ENCODE measurements at regions not wholly inside any gene's neighbourhood (a gene's known extent, or its start where the extent isn't known, plus 50 kb on each side); places are given as distances from the start of the nearest gene placed in this dataset.

GRCh38 chr3:94349310-94349878 is 286.5 kb downstream of the NSUN3 start:
- no peak overlapping the region for H3K4me3 ChIP-seq
- DNase-seq (ENCODE audit: low spot score) = no peak
- H3K27ac ChIP-seq = no peak overlapping the region
- no peak for TF ChIP-seq CTCF (IDR thresholded peaks at IDR 0.05)

- DNase-seq (ENCODE audit: low spot score) = no peak
- no peak overlapping the region for H3K4me3 ChIP-seq
- no peak for TF ChIP-seq CTCF (IDR thresholded peaks at IDR 0.05)
- H3K27ac ChIP-seq = no peak overlapping the region
Measured at GRCh38 chr3:94356581-94356980, 293.7 kb downstream of the NSUN3 start.

- Histone ChIP-seq H3K4me3 (no peak overlapping the region), H3K27ac (no peak overlapping the region)
- DNase-seq (ENCODE audit: low spot score) = no peak
- no peak for TF ChIP-seq CTCF (IDR thresholded peaks at IDR 0.05)
Measured at GRCh38 chr3:94359996-94360395, 297.1 kb downstream of the NSUN3 start.

- DNase-seq (ENCODE audit: low spot score) = no peak
- H3K27ac ChIP-seq = no peak overlapping the region
- no peak for TF ChIP-seq CTCF (IDR thresholded peaks at IDR 0.05)
Measured at GRCh38 chr3:94360987-94361386, 298.1 kb downstream of the NSUN3 start.

GRCh38 chr3:94362393-94362792 is 299.5 kb downstream of the NSUN3 start:
- no peak for DNase-seq (ENCODE audit: low spot score)
- no peak overlapping the region for H3K27ac ChIP-seq
- TF ChIP-seq CTCF (IDR thresholded peaks at IDR 0.05) = no peak
- no peak overlapping the region for H3K4me3 ChIP-seq

More at GRCh38 chr3:94360987-94361386, 298.1 kb downstream of the NSUN3 start:
- no peak overlapping the region for H3K4me3 ChIP-seq

- H3K4me3 ChIP-seq = no peak overlapping the region
Measured at GRCh38 chr3:94365006-94365405, 302.1 kb downstream of the NSUN3 start.

More at GRCh38 chr3:94365006-94365405, 302.1 kb downstream of the NSUN3 start:
- DNase-seq (ENCODE audit: low spot score) = no peak
- H3K27ac ChIP-seq = no peak overlapping the region
- no peak for TF ChIP-seq CTCF (IDR thresholded peaks at IDR 0.05)

Measured in coronary artery (tissue), 2 donors.